ENCODE measurements at regions not wholly inside any gene's neighbourhood (a gene's known extent, or its start where the extent isn't known, plus 50 kb on each side); places are given as distances from the start of the nearest gene placed in this dataset.
A peak's percentile ranks its signal among the peaks of the same experiment; 100 is the strongest.
"Not testable (repeated sequence)": the region's sequence is repeated elsewhere in the genome, so short reads cannot be mapped to it uniquely, and the experiment has no call there.

DNA sequence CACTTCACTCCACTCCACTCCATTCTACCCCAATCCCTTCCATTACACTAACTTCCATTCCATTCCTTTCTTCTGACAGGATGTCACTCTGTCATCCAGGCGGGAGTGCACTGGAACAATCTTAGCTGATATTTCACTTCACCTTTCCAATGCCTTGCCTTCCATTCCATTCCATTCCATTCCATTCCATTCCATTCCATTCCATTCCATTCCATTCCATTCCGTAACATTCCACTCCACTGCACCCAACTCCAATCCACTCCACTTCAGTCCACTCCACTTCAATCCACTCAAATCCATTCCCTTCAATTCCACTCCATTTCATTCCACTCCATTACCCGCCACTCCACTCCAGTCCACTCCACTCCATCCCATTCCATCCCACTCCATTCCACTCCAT, 1099.4 kb downstream of the TSPY10 start:
- peak; percentile 82 for DNase-seq

DNA sequence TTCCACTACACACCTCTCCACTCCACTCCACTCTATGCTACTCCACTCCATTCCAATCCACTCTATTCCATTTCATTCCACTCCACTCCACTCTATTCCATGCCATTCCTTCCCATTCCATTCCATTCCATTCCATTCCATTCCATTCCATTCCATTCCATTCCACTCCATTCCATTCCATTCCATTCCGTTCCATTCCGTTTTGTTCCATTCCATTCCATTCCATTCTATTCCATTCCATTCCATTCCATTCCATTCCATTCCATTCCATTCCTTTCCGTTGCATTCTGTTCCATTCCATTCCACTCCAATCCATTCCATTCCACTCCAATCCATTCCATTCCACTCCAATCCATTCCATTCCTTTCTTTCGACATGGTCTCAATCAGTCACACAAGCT, 1121.1 kb downstream of the TSPY10 start:
- not testable (repeated sequence) for DNase-seq

DNA sequence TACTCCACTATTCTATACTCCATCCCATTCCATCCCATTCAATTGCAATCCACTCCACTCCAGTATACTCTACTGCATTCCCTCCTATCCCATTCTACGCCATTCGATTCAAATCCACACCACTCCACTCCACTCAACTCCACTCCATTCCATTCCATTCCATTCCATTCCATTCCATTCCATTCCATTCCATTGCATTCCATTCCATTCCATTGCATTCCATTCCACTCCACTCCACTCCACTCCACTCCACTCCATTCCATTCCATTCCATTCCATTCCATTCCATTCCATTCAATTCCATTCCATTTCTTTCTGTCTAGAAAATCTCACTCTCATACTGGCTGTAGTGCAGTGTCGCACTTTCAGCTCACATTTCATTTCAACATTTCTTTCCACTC, 1129.4 kb downstream of the TSPY10 start:
- not testable (repeated sequence) for DNase-seq

DNA sequence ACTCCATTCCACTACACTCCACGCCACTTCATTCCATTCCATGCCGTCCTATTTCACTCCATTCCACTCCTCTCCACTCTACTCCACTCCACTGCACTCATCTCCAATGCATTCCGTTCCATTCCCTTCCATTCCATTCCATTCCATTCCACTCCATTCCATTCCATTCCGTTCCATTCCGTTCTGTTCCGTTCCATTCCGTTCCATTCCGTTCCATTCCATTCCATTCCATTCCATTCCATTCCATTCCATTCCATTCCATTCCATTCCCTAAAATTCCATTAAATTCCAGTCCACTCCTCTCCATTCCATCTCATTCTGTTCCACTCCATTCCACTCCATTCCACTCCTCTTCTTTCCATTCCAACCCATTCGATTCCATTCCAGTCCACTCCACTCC, 1139.1 kb downstream of the TSPY10 start:
- no peak for DNase-seq

DNA sequence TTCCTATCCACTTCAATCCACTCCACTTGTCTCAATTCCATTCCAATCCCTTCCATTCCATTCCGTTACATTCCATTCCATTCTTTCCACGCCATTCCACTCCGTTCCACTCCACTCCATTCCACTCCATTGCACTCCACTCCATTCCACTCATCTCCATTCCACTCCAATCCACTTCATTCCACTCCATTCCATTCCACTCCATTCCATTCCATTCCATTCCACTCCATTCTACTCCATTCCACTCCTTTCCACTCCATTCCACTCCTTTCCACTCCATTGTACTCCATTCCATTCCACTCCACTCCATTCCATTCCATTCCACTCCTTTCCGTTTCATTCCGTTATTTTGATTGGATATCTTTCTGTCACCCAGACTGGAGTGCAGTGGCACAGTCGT, 1158.7 kb downstream of the TSPY10 start:
- no peak for DNase-seq

Data from renal pelvis (tissue), 1 donor.